GM12874 (cell line): ENCODE measurements at regions not wholly inside any gene's neighbourhood (a gene's known extent, or its start where the extent isn't known, plus 50 kb on each side); places are given as distances from the start of the nearest gene placed in this dataset.

Source experiments
- TF ChIP-seq, protein P1 (sequence below): IDR thresholded peaks from 2 replicates; pipeline ENCODE4 v1.5.1; 2011; ENCODE audit warnings: low read depth, mild to moderate bottlenecking, control low read depth, low read length, moderate library complexity; ENCODE audit not compliant: insufficient read depth

DNA sequence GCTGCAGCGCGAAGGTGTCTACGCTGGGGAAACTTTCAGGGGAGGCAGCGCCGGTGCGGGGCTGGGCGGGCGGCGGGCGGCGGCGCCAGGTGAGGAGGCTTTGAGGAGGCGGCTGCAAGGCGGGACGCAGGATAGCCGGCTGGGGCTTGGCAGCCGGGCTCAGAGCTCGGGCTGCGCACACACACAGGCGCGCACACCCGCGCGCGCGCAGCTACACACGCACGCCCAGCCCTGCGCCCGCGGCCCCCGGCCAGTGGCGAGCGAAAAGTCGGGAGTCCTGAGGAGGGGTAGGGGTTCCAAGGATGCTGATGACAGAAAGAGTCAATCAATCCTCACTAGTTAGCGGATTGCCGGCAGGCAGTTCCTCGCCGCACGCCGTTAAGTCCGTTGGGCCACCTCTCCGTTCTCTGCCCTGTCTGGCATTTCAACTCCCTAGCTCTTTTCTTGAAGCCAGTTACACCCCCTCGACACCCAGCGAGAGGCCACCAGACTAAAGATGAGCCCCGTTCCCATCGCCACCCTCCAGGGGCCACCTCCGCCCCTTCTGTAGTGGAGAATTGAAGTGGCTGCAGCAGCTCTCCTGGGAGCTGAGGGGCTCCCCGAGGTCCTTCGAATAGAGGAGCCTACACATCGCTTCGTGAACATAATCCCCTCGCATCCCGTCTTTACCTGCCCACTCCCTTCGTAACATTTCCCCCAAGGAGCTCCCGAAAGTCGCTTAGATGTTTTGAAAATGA lies 1640.3 kb upstream of the C9orf72 start, which contains the start of gene LINGO2:
TSS of gene LINGO2 (minus strand) at position 185 of the 737 bp plus-strand sequence.
- TF ChIP-seq, protein P1, sequence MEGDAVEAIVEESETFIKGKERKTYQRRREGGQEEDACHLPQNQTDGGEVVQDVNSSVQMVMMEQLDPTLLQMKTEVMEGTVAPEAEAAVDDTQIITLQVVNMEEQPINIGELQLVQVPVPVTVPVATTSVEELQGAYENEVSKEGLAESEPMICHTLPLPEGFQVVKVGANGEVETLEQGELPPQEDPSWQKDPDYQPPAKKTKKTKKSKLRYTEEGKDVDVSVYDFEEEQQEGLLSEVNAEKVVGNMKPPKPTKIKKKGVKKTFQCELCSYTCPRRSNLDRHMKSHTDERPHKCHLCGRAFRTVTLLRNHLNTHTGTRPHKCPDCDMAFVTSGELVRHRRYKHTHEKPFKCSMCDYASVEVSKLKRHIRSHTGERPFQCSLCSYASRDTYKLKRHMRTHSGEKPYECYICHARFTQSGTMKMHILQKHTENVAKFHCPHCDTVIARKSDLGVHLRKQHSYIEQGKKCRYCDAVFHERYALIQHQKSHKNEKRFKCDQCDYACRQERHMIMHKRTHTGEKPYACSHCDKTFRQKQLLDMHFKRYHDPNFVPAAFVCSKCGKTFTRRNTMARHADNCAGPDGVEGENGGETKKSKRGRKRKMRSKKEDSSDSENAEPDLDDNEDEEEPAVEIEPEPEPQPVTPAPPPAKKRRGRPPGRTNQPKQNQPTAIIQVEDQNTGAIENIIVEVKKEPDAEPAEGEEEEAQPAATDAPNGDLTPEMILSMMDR: no peak

DNA sequence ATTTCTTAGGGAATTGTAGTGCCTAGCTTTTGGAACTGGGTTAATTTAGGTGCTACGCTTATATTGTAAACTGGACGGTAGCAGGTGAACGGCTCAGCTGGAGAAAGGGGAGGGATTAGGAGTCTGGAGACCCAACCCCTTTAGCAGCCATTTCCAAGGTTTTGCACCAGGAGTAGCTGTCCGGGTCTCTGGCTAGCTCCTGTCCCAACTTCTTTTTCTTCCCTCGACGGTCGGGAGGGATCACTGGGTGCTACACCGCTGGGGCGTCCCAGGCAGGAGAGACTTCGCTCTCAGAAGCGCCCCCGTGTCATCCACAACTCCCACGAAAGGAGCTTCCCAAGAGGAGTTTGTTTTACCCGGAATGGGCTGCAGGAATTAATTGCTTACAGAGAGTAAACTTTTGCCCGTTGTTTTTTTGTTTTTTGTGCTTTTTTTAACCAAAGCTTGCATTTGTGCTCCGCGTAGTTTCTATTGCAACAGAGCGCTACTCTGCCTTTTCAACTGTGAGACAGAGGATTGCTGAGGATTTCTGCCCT lies 1640.9 kb upstream of the C9orf72 start:
- TF ChIP-seq, protein P1: no peak

DNA sequence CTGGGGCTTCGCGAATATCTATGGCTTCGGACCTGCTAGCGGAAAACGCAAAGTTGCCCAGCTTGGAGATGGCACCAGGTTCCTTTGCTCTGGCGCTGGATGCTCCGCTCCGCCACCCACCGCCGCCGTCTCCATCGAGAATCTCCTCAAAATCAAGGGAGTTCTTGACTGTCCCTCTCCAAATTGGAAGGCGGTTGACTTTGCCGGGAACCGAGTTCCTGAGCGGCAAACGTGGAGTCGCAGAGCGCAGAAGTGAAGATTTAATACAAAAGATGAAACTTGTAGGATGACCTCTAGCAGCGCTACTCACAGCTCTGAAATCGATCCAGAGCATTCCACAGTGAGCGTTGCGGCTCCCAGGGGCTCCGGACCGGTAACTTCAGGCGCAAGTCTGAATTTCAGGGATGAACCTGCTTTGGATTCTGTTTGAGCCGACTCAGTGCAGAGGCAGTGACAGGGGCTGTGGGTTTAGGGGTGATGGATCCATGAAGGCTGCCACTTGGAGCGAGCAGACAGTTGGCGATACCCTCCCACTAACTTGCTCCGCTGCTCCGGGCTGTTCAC lies 1641.5 kb upstream of the C9orf72 start:
- TF ChIP-seq, protein P1: no peak

DNA sequence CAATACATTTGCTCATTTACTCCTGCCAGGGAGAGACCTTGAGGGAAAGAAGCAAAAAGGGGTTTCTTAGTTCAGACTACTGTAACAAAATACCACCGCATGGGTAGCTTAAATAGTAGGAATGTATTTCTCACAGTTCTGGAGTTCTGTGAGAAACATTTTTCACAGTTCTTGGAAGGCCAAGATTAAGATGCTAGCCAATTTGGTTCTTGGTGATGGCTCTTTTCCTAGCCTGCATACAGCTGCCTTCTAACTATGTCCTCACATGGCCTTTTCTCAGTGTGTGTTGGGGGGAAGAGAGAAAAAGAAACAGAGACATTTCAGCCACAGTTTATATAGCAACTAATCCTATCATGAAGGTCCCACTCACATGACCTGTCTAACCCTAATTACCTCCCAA lies 1644.7 kb upstream of the C9orf72 start:
- TF ChIP-seq, protein P1: no peak

DNA sequence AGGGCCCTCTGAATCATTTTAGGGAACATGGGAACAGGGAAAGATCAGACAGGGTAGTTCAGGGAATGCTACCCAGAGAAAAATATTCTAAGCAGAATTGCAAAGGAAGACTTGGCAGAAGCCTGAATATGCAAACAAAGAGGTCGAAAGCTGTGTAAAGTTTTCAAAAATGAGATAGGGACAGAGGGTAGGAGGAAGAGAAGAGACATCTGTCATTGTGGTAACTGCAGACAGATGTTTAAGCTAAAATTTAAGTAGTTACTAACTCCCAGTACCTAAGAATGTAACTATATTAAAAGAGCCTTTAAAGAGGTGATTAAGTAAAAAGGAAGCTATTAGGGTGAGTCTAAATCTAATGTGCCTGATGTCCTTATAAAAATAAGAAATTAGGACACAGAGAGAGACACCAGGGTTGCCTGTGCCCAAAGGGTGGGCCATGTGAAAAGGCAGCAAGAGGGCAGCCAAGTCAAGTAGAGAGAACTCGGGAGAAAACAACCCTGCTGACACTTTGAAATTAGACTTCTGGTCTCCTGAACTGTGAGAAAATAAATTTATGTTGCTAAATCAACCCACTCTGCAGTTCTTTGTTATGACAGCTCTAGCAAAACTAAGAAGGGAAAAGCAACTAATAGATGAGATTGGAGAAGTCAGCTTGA lies 1647.4 kb upstream of the C9orf72 start:
- TF ChIP-seq, protein P1: no peak

DNA sequence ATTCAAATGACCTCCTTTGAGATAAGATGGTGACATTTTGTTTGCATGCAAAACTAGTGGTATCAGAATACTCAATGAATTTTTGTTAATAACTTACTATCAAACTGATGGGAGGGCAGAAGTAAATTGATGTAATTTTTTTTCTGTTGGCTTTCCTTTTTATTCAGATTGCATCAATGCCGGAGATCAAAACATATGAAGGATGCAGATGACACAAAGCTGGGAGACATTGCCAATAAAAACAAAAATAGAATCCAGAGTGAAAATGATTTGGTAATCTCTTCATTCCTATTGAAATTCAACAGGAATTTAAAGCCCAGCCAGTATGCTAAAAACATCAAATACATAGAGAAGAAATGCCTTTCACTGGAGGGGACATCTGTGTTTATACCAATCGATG lies 1655.3 kb upstream of the C9orf72 start:
- TF ChIP-seq, protein P1: no peak

DNA sequence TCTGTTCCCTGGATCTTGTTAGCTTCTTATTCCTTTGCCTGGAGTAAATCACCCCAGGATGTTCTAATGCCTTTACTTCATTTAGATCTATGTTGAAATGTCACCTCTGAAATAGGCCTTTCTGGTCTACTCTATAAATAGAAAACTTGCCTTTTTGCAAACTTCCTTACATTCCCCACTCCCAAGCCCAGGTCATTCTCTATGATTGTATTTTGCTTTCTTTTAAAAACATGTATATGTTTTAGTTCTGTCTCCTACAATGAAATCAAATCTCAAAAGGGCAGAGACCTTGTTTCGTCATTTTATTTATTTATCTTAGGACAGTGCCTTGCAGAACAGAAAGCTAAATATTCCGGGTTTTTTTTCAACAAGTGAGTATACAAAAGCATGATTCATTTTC lies 1657.7 kb upstream of the C9orf72 start:
- TF ChIP-seq, protein P1: no peak
